Type B pancreatic cell (in vitro differentiated cells): ENCODE measurements at regions not wholly inside any gene's neighbourhood (a gene's known extent, or its start where the extent isn't known, plus 50 kb on each side); places are given as distances from the start of the nearest gene placed in this dataset.

Experiments
- DNase-seq: peaks from one replicate; pipeline ENCODE4 v3.0.0; 2021; ENCODE audit warnings: mixed read lengths; ENCODE audit not compliant: unreplicated experiment; ENCODE audit errors: extremely low spot score
- H3K27ac Mint-ChIP-seq: 2 replicates; pipeline ENCODE4 v1.8.0; 2021; ENCODE audit warnings: mild to moderate bottlenecking, mixed read lengths
- H3K27me3 Mint-ChIP-seq: 2 replicates; pipeline ENCODE4 v1.8.0; 2021; ENCODE audit warnings: mixed read lengths
- H3K36me3 Mint-ChIP-seq: 2 replicates; pipeline ENCODE4 v1.8.0; 2021; ENCODE audit warnings: mixed read lengths
- H3K4me1 Mint-ChIP-seq: one replicate; pipeline ENCODE4 v1.8.0; 2021; ENCODE audit warnings: mixed read lengths; ENCODE audit not compliant: unreplicated experiment
- H3K4me3 Mint-ChIP-seq: 2 replicates; pipeline ENCODE4 v1.8.0; 2021; ENCODE audit warnings: mild to moderate bottlenecking, mixed read lengths
- H3K9me3 Mint-ChIP-seq: 2 replicates; pipeline ENCODE4 v1.8.0; 2021; ENCODE audit warnings: mixed read lengths
- CTCF ChIP-seq: fragments of 200-600 bp; sonication (generic); conservative IDR thresholded peaks from 2 replicates; pipeline ENCODE4 v1.5.0; 2021; ENCODE audit warnings: antibody characterized with exemption, mild to moderate bottlenecking

GRCh38 chr11:95698676-95699557 is 90.7 kb downstream of the FAM76B start:
- no peak for DNase-seq
- no peak overlapping the region for H3K27ac Mint-ChIP-seq
- no peak overlapping the region for H3K4me3 Mint-ChIP-seq

GRCh38 chr11:95697614-95698408 is 91.8 kb downstream of the FAM76B start:
- Mint-ChIP-seq H3K4me3 (no peak overlapping the region), H3K4me1 (peaks cover 11% of the 10 kb centered on the region), H3K27me3 (no peaks in the 10 kb centered on the region), H3K36me3 (no peaks in the 10 kb centered on the region), H3K27ac (no peak overlapping the region), H3K9me3 (no peaks in the 10 kb centered on the region)
- TF ChIP-seq CTCF: no peak
- DNase-seq: no peak

More at GRCh38 chr11:95698676-95699557, 90.7 kb downstream of the FAM76B start:
- TF ChIP-seq CTCF: no peak
- Mint-ChIP-seq H3K27me3 (no peaks in the 10 kb centered on the region), H3K4me1 (peaks cover 11% of the 10 kb centered on the region), H3K9me3 (no peaks in the 10 kb centered on the region), H3K36me3 (no peaks in the 10 kb centered on the region)

- Mint-ChIP-seq H3K9me3 (no peaks in the 10 kb centered on the region), H3K27me3 (no peaks in the 10 kb centered on the region), H3K27ac (no peak overlapping the region), H3K4me3 (no peak overlapping the region), H3K4me1 (peaks cover 8% of the 10 kb centered on the region), H3K36me3 (no peaks in the 10 kb centered on the region)
- TF ChIP-seq CTCF: no peak
- no peak for DNase-seq
Measured at GRCh38 chr11:95695181-95695580, 94.4 kb downstream of the FAM76B start.

GRCh38 chr11:95693298-95693697 is 96.3 kb downstream of the FAM76B start:
- no peak for DNase-seq
- Mint-ChIP-seq H3K4me3 (no peak overlapping the region), H3K9me3 (no peaks in the 10 kb centered on the region), H3K27me3 (no peaks in the 10 kb centered on the region), H3K4me1 (no peaks in the 10 kb centered on the region), H3K27ac (no peak overlapping the region), H3K36me3 (no peaks in the 10 kb centered on the region)
- TF ChIP-seq CTCF: no peak

- TF ChIP-seq CTCF: no peak
- H3K4me1 Mint-ChIP-seq: no peaks in the 10 kb centered on the region
- H3K36me3 Mint-ChIP-seq: no peaks in the 10 kb centered on the region
- no peak for DNase-seq
- H3K4me3 Mint-ChIP-seq: no peak overlapping the region
- no peaks in the 10 kb centered on the region for H3K27me3 Mint-ChIP-seq
- H3K9me3 Mint-ChIP-seq: no peaks in the 10 kb centered on the region
- no peak overlapping the region for H3K27ac Mint-ChIP-seq
Measured at GRCh38 chr11:95692526-95693260, 96.9 kb downstream of the FAM76B start.
